GM21381 (cell line): ENCODE measurements at regions not wholly inside any gene's neighbourhood (a gene's known extent, or its start where the extent isn't known, plus 50 kb on each side); places are given as distances from the start of the nearest gene placed in this dataset.

Source experiments
- ATAC-seq: cut with Tn5 transposase; IDR thresholded peaks from one replicate; pipeline ENCODE4 v1.9.1; 2021; ENCODE audit warnings: mild to moderate bottlenecking, moderate library complexity; ENCODE audit not compliant: unreplicated experiment

- ATAC-seq = no peak
Measured at GRCh38 chr2:174669336-174669735, 71.7 kb upstream of the WIPF1 start.

- ATAC-seq = no peak
Measured at GRCh38 chr2:174668075-174668474, 70.5 kb upstream of the WIPF1 start.

- ATAC-seq = no peak
Measured at GRCh38 chr2:174667250-174667860, 69.8 kb upstream of the WIPF1 start.

- no peak for ATAC-seq
Measured at GRCh38 chr2:174666845-174667244, 69.2 kb upstream of the WIPF1 start.

DNA sequence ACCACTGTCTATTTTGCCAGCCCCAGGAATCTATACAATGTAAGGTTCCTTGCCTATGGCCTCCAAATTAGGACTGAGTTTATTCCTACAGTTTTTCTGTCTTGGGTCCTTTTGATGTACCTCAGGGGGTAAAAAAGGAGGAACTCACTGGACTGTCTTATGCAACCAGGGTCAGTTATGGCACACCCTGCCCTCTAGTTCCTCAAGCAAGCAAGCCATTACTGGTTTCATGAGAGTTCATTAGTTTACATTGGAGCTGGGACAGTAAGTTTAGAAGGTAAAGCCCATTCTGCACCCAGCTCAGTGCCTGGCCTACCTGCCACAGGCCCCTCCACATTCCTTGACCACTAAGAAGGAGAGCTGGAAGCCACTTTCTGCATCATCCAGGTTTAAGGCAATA lies 68.7 kb upstream of the WIPF1 start:
- no peak for ATAC-seq

- no peak for ATAC-seq
Measured at GRCh38 chr2:174664084-174664759, 66.6 kb upstream of the WIPF1 start.

- no peak for ATAC-seq
Measured at GRCh38 chr2:174663550-174663949, 65.9 kb upstream of the WIPF1 start.

DNA sequence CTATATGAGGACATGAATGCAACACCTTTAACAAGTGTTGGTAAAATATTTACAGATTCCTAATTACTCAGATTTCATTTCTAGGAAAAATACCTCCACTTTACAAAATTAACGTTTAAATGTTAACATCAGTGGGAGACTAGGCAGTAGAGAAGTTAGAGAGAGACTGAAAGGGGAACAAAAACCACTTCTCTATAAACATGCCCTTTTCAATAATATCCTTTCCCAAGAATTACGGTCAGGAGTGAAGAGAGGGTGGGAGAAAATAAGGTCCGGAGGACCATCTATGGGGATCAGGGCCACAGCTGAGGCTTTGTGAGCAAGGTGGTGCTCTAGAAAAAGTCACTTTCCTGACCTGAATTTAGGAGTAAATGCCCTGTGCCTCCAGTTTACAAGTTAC lies 65.3 kb upstream of the WIPF1 start:
- no peak for ATAC-seq

DNA sequence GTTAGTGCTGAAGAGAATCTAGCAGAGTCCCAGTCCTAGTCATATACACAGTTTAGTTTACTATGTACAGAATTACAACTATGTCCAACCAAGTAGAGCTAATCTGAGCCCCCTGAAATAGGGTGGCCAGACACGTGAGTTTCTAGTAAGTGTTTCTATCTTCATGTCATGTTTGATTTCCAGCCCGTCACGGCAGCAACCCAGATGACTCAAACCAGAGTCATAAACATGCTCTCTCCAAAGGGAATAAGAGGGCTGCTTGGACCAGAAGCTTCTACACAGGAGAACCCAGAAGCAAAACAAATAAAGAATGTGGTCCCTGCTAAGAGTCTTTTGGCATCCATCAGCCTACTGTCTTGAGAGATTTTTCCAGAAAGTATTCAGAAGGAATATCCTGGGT lies 64.9 kb upstream of the WIPF1 start:
- no peak for ATAC-seq

DNA sequence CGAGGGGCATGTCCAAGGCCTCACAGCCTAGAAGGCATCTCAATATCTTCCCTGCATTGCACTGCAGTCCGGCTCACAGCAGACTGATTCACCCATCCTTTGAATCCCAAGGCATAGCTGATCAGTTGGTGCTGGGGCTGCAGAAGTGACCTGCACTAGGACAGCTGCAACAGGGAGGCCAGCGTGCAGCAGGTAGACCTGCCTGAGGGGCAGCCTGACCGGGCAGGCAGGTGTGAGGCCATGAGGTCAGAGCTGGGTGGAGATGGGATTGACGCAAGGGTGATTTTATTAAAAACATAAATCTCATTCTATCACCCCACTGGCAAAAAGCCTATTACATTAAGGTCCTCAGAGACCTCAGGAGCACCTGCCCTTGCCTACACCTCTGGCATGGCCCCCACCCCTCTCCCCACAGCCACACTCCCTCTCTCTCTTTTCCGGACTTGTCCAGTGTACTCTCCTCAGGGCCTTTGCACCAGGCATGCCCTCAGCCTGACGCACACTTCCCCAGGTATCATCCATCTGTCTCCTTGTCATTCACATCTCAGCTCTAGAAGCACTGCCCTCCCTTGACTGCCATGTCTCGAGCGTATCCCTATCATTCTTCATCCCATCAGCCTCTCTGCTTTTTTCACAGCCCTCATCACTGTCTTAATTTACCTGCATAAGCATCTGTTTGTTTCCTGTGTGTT lies 63.5 kb upstream of the WIPF1 start:
- ATAC-seq = no peak

- no peak for ATAC-seq
Measured at GRCh38 chr2:174659069-174659900, 61.7 kb upstream of the WIPF1 start.

- ATAC-seq = no peak
Measured at GRCh38 chr2:174656676-174657176, 59.1 kb upstream of the WIPF1 start.

DNA sequence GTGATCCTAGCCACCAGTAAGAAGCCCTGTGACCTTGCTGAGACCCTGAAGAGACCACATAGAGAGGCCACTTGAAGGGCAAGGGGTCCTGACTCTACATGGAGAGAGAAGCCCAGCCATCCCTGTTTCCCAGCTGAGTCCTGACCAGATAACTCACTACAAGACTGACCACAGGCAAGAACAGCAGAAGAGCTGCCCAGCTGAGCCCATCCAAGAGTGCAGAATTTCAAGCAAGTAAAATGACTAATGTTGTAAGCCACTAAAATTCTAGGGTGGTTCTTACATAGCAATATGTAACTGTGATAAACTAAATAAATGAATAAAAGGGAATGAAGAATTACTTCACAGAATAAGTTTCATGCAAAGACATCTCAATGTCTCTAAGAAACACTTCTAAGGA lies 58.4 kb upstream of the WIPF1 start:
- ATAC-seq = no peak

GRCh38 chr2:174654419-174654941 lies 56.9 kb upstream of the WIPF1 start:
- ATAC-seq = no peak

DNA sequence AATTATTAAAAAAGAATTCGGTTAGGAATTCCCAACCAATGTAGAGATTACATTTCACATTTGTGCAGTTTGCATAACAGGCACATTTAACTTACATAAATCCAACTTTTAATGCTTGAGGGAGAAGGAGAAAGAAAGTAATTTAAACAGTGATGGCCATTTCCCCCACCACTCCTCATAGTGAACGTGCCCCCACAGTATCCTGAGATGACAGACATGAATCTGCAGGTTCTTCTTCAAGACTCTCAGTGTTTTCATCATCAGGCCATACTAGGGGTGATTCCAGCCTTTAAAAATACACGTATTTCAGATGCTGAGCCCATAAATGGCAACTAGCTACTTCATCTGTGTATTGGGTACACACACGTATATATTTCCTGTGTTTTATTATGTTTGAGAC lies 51.3 kb upstream of the WIPF1 start:
- no peak for ATAC-seq
